Gastroesophageal sphincter (tissue), 2 donors: ENCODE measurements at regions not wholly inside any gene's neighbourhood (a gene's known extent, or its start where the extent isn't known, plus 50 kb on each side); places are given as distances from the start of the nearest gene placed in this dataset.

Experiments used
- EP300 ChIP-seq: sonication (generic); formaldehyde crosslinking; IDR thresholded peaks from one replicate; pipeline ENCODE4 v1.6.1; 2017; ENCODE audit warnings: antibody characterized with exemption, mild to moderate bottlenecking
- POLR2AphosphoS5 ChIP-seq: sonication (generic); formaldehyde crosslinking; IDR thresholded peaks from one replicate; pipeline ENCODE4 v1.6.1; 2017; ENCODE audit warnings: antibody characterized with exemption

GRCh38 chr12:107480836-107481608 is 204.6 kb upstream of the PWP1 start:
- TF ChIP-seq EP300 (no peak), POLR2AphosphoS5 (no peak)
